ENCODE measurements at regions not wholly inside any gene's neighbourhood (a gene's known extent, or its start where the extent isn't known, plus 50 kb on each side); places are given as distances from the start of the nearest gene placed in this dataset.

- Histone ChIP-seq H2AFZ (ENCODE audit: low read length) (no peak overlapping the region), H3K14ac (ENCODE audit: insufficient read length) (no peak overlapping the region), H2BK20ac (ENCODE audit: low read length) (no peak overlapping the region), H3K79me2 (ENCODE audit: control insufficient read depth in 1 of 2, insufficient read depth in 2 of 2, low read length in 2 of 2) (no peaks in the 10 kb centered on the region), H4K5ac (ENCODE audit: insufficient read length, low read depth, low read length) (no peak overlapping the region), H4K8ac (ENCODE audit: extremely low read depth, insufficient read depth, low read length) (no peak overlapping the region), H2BK120ac (replicated peaks; ENCODE audit: low read depth, low read length) (no peak overlapping the region), H2BK15ac (ENCODE audit: low read length) (no peak overlapping the region), H3K9me3 (ENCODE audit: insufficient read depth in 2 of 2, low read depth in 1 of 2, low read length in 1 of 2) (no peaks in the 10 kb centered on the region), H3K23me2 (ENCODE audit: low read depth, low read length) (no peaks in the 10 kb centered on the region), H2BK12ac (ENCODE audit: low read depth, low read length) (no peak overlapping the region), H2BK5ac (ENCODE audit: low read depth, low read length) (no peak overlapping the region), H3K4me2 (ENCODE audit: insufficient read depth in 1 of 2, low read depth in 2 of 2, low read length in 2 of 2) (no peak overlapping the region), H3K36me3 (ENCODE audit: control insufficient read depth in 2 of 4, insufficient read depth in 4 of 4, low read length in 3 of 4) (no peaks in the 10 kb centered on the region), H3K18ac (ENCODE audit: extremely low read depth, low read length) (no peak overlapping the region), H3K4me1 (replicated peaks in 1 of 4; ENCODE audit: control insufficient read depth in 3 of 4, insufficient read depth in 4 of 4, low read length in 3 of 4) (no peaks in the 10 kb centered on the region), H3K56ac (replicated peaks; ENCODE audit: insufficient read length, low read depth, low read length) (no peak overlapping the region), H3K27ac (ENCODE audit: low read depth, low read length) (no peak overlapping the region), H3K79me1 (ENCODE audit: low read depth, low read length) (no peaks in the 10 kb centered on the region), H3K4ac (replicated peaks; ENCODE audit: insufficient read length, low read depth, low read length) (no peak overlapping the region), H2AK5ac (ENCODE audit: low read depth, low read length) (no peak overlapping the region), H3K27me3 (replicated peaks in 1 of 4; ENCODE audit: control insufficient read depth in 3 of 4, extremely low read depth in 1 of 4, insufficient read depth in 3 of 4, low read length in 3 of 4) (peaks cover 0 to 1% (median 0%) of the 10 kb centered on the region in 4 experiments; a peak in 1 of 7 replicates), H3K9ac (replicated peaks in 1 of 4; ENCODE audit: extremely low read depth in 1 of 4, low read depth in 3 of 4, low read length in 3 of 4) (no peak overlapping the region), H3K23ac (ENCODE audit: insufficient read length) (no peak overlapping the region), H3K4me3 (ENCODE audit: extremely low read depth in 1 of 4, insufficient read depth in 2 of 4, low read depth in 3 of 4, low read length in 4 of 4) (no peak overlapping the region), H4K20me1 (replicated peaks in 1 of 2; ENCODE audit: control insufficient read depth in 1 of 2, insufficient read depth in 2 of 2, low read length in 2 of 2) (no peaks in the 10 kb centered on the region), H4K91ac (replicated peaks; ENCODE audit: insufficient read length, low read length) (no peak overlapping the region)
- CTCF ChIA-PET (ENCODE audit: partially characterized antibody), result interaction anchor here (1.2 kb wide), 1 partner anchor 660 kb away, joined by 3 read pairs; no protein-coding TSS in a partner anchor
- POLR2A ChIA-PET (ENCODE audit: partially characterized antibody), result no interaction called here
- no peak for FAIRE-seq
- DNase-seq (ENCODE audit: low read depth in 1 of 2, low spot score in 2 of 2), result no peak
- WGBS, 2 experiments (ENCODE audit: extremely low coverage in 1 of 2, insufficient coverage in 1 of 2, insufficient read length in 1 of 2, insufficient replicate concordance in 2 of 2, low coverage in 1 of 2, low lambda C conversion rate in 2 of 2, missing lambda C conversion rate in 1 of 2), result 98% methylated on average over 3 of the region's 3 CpGs; no CpG with 5 or more reads in 1 of the 2 experiments
- TF ChIP-seq CHD7 (IDR thresholded peaks at IDR 0.05; ENCODE audit: insufficient replicate concordance, low read length), result no peak
These were observed 686.2 kb upstream of the BOD1L1 start for GRCh38 chr4:14313757-14314156.

Data from H1 (cell line).